ENCODE measurements at regions not wholly inside any gene's neighbourhood (a gene's known extent, or its start where the extent isn't known, plus 50 kb on each side); places are given as distances from the start of the nearest gene placed in this dataset.

DNA sequence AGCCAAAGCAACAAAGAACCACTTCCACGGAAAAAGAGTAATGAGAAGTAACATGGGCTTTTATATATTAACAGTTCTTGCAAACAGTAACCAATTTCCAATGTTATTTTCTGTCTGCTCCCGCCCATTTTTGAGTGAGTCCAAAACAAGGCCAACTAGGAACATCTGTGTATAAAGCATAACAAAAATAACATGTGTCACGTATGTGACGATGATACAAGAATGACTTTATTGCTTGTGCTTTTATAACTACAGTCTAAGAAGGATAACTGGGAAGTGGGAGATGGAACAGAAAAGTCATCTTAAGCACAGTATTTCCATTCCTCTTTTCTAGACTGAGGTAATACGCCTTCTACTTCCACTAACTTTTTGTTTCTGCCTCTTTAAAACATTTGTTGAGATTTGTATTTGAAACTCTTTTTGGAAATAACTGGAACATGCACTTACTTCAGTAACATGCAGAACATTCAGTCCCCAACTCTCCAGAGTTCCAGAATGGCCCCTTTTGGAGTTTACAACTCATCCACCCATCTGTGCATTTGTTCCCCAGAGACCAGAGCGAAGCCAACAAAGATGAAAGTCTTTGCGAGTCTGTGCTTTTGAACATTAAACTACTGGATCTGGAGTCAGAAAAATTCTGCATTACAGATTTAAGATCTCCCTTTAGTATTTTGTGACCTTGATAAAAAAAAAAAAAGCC lies 143.0 kb upstream of the ZRANB2 start:
- TF ChIP-seq EGR1 (IDR thresholded peaks at IDR 0.05) (no peak), EP300 (IDR thresholded peaks at IDR 0.05; ENCODE audit: borderline replicate concordance) (no peak), YY1 (IDR thresholded peaks at IDR 0.05; ENCODE audit: low read depth) (no peak), TAF1 (IDR thresholded peaks at IDR 0.05; ENCODE audit: low read depth) (no peak), RAD21 (IDR thresholded peaks at IDR 0.05; ENCODE audit: low read depth) (no peak)
- TF ChIP-seq, protein P1, sequence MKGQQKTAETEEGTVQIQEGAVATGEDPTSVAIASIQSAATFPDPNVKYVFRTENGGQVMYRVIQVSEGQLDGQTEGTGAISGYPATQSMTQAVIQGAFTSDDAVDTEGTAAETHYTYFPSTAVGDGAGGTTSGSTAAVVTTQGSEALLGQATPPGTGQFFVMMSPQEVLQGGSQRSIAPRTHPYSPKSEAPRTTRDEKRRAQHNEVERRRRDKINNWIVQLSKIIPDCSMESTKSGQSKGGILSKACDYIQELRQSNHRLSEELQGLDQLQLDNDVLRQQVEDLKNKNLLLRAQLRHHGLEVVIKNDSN (IDR thresholded peaks at IDR 0.05) = no peak
- TF ChIP-seq, protein P2, sequence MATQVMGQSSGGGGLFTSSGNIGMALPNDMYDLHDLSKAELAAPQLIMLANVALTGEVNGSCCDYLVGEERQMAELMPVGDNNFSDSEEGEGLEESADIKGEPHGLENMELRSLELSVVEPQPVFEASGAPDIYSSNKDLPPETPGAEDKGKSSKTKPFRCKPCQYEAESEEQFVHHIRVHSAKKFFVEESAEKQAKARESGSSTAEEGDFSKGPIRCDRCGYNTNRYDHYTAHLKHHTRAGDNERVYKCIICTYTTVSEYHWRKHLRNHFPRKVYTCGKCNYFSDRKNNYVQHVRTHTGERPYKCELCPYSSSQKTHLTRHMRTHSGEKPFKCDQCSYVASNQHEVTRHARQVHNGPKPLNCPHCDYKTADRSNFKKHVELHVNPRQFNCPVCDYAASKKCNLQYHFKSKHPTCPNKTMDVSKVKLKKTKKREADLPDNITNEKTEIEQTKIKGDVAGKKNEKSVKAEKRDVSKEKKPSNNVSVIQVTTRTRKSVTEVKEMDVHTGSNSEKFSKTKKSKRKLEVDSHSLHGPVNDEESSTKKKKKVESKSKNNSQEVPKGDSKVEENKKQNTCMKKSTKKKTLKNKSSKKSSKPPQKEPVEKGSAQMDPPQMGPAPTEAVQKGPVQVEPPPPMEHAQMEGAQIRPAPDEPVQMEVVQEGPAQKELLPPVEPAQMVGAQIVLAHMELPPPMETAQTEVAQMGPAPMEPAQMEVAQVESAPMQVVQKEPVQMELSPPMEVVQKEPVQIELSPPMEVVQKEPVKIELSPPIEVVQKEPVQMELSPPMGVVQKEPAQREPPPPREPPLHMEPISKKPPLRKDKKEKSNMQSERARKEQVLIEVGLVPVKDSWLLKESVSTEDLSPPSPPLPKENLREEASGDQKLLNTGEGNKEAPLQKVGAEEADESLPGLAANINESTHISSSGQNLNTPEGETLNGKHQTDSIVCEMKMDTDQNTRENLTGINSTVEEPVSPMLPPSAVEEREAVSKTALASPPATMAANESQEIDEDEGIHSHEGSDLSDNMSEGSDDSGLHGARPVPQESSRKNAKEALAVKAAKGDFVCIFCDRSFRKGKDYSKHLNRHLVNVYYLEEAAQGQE (IDR thresholded peaks at IDR 0.05; ENCODE audit: low read depth) = no peak
